ENCODE measurements at regions not wholly inside any gene's neighbourhood (a gene's known extent, or its start where the extent isn't known, plus 50 kb on each side); places are given as distances from the start of the nearest gene placed in this dataset.

DNA sequence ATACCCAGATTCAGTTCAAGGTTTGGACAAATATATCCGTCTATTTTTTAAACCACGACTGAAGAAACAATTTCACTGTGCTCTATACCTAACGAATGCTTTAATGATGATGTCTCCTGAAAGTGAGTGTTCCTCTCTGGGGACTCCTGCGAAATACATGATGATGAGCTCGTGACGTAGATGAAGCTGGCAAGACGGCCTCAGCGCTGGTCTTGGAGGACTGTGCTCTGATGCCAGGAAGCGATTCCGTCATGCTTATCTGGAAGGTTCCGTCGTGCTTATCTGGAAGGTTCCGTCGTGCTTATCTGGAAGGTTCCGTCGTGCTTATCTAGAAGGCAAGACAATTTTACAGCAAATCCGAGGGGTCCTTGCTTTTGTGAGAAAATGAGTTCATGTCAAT, 250.8 kb upstream of the IRX2 start:
- Histone ChIP-seq H3K27me3 (ENCODE audit: insufficient read depth, low read length) (no peaks in the 10 kb centered on the region), H3K4me1 (ENCODE audit: insufficient read depth, low read length) (peaks cover 8% of the 10 kb centered on the region), H3K9me3 (ENCODE audit: low read length) (no peaks in the 10 kb centered on the region), H2AFZ (ENCODE audit: low read depth, low read length) (no peak overlapping the region), H3K4me3 (ENCODE audit: low read length) (no peak overlapping the region), H3K36me3 (ENCODE audit: insufficient read depth, low read length) (no peaks in the 10 kb centered on the region)

DNA sequence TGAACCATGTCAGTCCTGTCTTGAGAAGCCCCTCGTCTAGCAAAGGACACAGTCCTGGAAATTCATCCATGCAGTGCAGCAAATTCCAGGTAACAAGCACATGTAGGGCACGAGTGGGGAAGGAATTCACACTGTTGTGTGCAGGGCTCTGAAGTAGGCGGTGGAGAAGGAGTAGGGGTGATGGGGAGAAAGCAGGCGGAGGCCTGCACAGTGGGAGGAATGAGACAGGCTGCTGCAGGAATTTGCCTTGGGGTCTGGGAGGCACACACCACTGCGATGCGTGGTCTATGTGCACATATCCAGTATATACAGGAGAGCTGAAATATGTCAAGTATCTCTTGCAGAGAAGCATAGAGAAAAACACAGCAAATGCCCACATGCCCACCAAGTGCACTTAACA, 249.2 kb upstream of the IRX2 start:
- H3K4me3 ChIP-seq (ENCODE audit: low read length) = no peak overlapping the region
- peaks cover 14% of the 10 kb centered on the region for H3K4me1 ChIP-seq (ENCODE audit: insufficient read depth, low read length)
- H3K9me3 ChIP-seq (ENCODE audit: low read length) = no peaks in the 10 kb centered on the region
- H2AFZ ChIP-seq (ENCODE audit: low read depth, low read length) = no peak overlapping the region
- no peaks in the 10 kb centered on the region for H3K36me3 ChIP-seq (ENCODE audit: insufficient read depth, low read length)
- no peaks in the 10 kb centered on the region for H3K27me3 ChIP-seq (ENCODE audit: insufficient read depth, low read length)

DNA sequence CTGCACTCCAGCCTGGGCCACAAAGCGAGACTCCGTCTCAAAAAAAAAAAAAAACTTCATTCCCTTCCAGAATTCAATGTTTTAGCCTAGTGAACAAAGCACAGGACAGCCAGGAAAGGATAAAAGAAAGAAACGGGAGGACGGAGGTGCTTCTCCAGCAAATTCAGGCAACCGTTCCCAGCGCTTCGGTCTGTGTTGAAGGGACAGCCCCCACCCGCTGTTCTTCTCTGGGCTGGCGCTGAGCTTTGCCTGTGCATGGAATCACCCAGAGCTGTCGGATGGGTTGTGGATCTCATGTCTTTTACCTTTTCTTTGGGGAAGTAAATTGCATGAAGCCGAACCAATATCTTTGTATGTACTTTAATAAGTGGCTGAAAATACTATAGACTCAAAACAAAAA, 248.4 kb upstream of the IRX2 start:
- no peak overlapping the region for H3K4me3 ChIP-seq (ENCODE audit: low read length)
- peaks cover 14% of the 10 kb centered on the region for H3K4me1 ChIP-seq (ENCODE audit: insufficient read depth, low read length)
- H3K27me3 ChIP-seq (ENCODE audit: insufficient read depth, low read length) = no peaks in the 10 kb centered on the region
- no peak overlapping the region for H2AFZ ChIP-seq (ENCODE audit: low read depth, low read length)
- no peaks in the 10 kb centered on the region for H3K9me3 ChIP-seq (ENCODE audit: low read length)
- no peaks in the 10 kb centered on the region for H3K36me3 ChIP-seq (ENCODE audit: insufficient read depth, low read length)

DNA sequence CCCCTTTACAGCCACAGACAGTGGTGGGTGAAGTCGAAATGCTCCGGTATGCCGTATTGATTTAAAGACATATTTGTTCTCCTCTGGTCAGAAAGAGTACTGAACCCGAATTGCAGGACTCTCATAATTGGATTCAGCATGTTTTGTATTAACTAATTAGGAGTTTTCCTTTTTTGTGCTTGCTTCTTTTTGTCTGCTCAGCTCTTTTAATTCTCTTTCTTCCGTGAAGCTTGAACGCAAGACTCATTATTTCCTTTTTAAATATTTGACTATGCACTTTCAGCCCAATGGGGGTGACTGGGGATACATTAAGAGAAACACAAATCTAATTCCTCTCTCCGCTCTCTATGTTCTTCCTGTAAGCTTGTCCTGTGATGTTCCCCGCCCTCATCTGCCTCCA, 246.6 kb upstream of the IRX2 start:
- H3K36me3 ChIP-seq (ENCODE audit: insufficient read depth, low read length) = no peaks in the 10 kb centered on the region
- H3K9me3 ChIP-seq (ENCODE audit: low read length) = no peaks in the 10 kb centered on the region
- no peak overlapping the region for H2AFZ ChIP-seq (ENCODE audit: low read depth, low read length)
- H3K27me3 ChIP-seq (ENCODE audit: insufficient read depth, low read length) = no peaks in the 10 kb centered on the region
- H3K4me3 ChIP-seq (ENCODE audit: low read length) = no peak overlapping the region
- peaks cover 14% of the 10 kb centered on the region for H3K4me1 ChIP-seq (ENCODE audit: insufficient read depth, low read length)

DNA sequence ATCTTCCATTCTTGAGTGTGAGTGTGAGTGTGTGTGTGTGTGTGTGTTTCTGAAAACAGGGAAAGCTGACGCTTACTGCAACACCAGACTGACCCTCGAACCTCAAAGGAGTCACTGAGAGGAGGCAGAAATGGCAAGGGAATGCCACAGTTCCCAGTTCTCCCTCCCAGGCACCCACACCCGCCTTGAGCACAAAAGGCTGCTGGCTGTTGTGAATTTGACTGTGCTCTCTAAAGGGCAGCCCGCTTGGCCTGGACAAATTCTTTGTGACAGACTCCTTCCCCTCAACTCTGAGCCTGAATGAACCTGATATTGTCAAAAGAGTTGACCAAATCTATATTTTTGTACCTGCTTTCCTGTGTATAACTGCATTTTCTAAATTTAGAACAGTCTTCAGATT, 245.7 kb upstream of the IRX2 start:
- Histone ChIP-seq H3K4me3 (ENCODE audit: low read length) (no peak overlapping the region), H3K27me3 (ENCODE audit: insufficient read depth, low read length) (no peaks in the 10 kb centered on the region), H2AFZ (ENCODE audit: low read depth, low read length) (no peak overlapping the region), H3K9me3 (ENCODE audit: low read length) (no peaks in the 10 kb centered on the region), H3K4me1 (ENCODE audit: insufficient read depth, low read length) (peaks cover 14% of the 10 kb centered on the region), H3K36me3 (ENCODE audit: insufficient read depth, low read length) (no peaks in the 10 kb centered on the region)

DNA sequence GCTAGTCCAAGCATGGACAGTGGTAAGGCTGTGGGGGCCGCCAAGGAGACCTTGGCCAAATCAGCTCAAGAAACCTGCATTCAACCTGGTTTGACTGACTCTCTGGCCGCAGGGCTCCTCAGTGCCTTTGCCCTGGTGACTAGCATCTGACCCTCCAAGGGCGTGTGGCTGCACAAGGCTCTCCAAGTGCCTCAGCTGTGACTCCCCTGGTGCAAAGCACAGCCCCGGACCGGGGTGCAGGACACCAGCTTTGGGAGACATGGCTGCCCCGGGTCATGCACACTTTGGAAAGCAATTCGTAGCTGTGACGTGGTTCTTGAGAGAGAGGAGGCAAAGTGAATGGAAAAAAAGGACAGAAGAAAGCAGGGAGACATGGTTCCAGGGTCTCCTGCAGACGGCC, 245.2 kb upstream of the IRX2 start:
- no peaks in the 10 kb centered on the region for H3K36me3 ChIP-seq (ENCODE audit: insufficient read depth, low read length)
- no peaks in the 10 kb centered on the region for H3K9me3 ChIP-seq (ENCODE audit: low read length)
- H2AFZ ChIP-seq (ENCODE audit: low read depth, low read length) = no peak overlapping the region
- peaks cover 14% of the 10 kb centered on the region for H3K4me1 ChIP-seq (ENCODE audit: insufficient read depth, low read length)
- no peak overlapping the region for H3K4me3 ChIP-seq (ENCODE audit: low read length)
- H3K27me3 ChIP-seq (ENCODE audit: insufficient read depth, low read length) = no peaks in the 10 kb centered on the region

DNA sequence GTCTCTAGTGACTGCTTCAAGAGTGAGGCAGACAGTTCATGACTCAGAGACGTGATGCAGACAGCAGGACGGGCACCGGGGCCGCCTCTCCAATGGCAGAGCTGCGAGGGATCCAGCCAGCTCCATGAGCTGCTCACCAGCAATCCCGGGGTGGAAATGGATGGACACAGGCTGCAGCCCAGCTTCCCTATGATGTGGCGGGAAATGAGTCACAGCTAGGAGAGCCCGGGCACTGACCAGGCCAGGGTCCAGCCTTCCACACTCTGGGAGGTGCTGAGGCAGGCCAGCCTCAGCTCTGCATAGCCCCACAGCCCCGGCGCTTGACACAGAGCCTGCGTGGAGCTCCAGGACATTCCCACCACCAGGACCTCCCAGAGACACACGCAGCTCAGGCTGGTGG, 244.8 kb upstream of the IRX2 start:
- H2AFZ ChIP-seq (ENCODE audit: low read depth, low read length) = no peak overlapping the region
- no peak overlapping the region for H3K4me3 ChIP-seq (ENCODE audit: low read length)
- H3K9me3 ChIP-seq (ENCODE audit: low read length) = no peaks in the 10 kb centered on the region
- H3K36me3 ChIP-seq (ENCODE audit: insufficient read depth, low read length) = no peaks in the 10 kb centered on the region
- peaks cover 14% of the 10 kb centered on the region for H3K4me1 ChIP-seq (ENCODE audit: insufficient read depth, low read length)
- no peaks in the 10 kb centered on the region for H3K27me3 ChIP-seq (ENCODE audit: insufficient read depth, low read length)

DNA sequence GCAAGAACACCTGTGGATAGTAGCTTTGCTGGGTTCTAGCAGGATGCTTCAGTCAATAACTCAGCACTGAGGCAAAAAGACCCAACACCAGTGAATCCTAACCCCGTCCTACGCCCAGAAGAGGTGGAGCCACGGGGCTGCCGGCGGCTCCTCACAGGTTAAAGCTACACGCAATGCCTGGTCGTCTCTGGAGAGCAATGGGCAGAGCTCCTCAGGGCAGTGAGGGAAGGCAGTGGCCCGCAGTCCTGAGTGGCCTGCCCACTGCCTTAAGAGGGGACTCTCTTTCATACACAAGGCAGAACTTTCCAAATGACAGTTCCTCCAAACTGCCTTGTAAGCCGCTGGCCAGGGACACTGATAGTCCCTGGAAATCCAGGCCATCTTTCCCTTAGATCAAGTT, 244.2 kb upstream of the IRX2 start:
- no peak overlapping the region for H2AFZ ChIP-seq (ENCODE audit: low read depth, low read length)
- no peaks in the 10 kb centered on the region for H3K9me3 ChIP-seq (ENCODE audit: low read length)
- peaks cover 14% of the 10 kb centered on the region for H3K4me1 ChIP-seq (ENCODE audit: insufficient read depth, low read length)
- no peak overlapping the region for H3K4me3 ChIP-seq (ENCODE audit: low read length)
- no peaks in the 10 kb centered on the region for H3K27me3 ChIP-seq (ENCODE audit: insufficient read depth, low read length)
- H3K36me3 ChIP-seq (ENCODE audit: insufficient read depth, low read length) = no peaks in the 10 kb centered on the region

DNA sequence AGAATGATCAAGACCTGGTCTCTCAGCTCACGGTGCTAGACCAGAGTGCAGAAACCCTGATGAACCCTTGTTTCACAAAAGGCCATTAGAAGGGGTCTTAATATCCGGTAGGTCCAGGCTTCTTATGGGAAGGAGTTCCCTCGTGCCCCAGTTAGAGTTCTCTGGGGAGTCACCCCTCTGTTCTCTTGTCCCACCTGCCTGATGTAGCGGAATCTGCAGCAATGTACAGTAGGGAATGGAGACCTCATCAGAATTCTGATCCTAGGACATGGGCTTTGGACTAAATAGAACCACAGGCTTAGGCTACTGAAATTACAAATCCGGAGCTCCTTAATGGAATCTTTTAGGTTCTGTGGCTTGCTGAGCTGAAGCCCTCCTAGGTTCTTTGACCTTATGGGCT, 243.6 kb upstream of the IRX2 start:
- Histone ChIP-seq H3K9me3 (ENCODE audit: low read length) (no peaks in the 10 kb centered on the region), H3K4me1 (ENCODE audit: insufficient read depth, low read length) (peaks cover 14% of the 10 kb centered on the region), H3K4me3 (ENCODE audit: low read length) (no peak overlapping the region), H3K36me3 (ENCODE audit: insufficient read depth, low read length) (no peaks in the 10 kb centered on the region), H3K27me3 (ENCODE audit: insufficient read depth, low read length) (no peaks in the 10 kb centered on the region), H2AFZ (ENCODE audit: low read depth, low read length) (no peak overlapping the region)

DNA sequence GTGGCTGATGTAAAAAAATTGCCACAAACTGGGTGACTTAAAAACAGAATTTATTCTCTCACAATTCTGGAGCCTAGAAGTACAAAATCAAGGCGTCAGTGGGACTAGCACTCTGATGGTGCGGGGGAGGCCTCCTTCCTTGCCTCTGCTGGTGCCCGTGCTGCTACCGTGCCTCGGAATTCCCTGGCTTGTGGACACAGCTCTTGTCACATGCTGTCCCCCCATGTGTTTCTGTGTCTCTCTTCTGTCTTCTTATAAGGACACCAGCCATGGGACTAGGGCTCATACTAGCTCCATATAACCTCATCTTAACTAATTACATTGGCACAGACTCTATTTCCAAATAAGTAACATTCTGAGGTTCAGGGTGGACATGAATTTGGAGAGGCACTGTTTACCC, 242.3 kb upstream of the IRX2 start:
- Histone ChIP-seq H3K27me3 (ENCODE audit: insufficient read depth, low read length) (no peaks in the 10 kb centered on the region), H3K4me1 (ENCODE audit: insufficient read depth, low read length) (peaks cover 14% of the 10 kb centered on the region), H3K4me3 (ENCODE audit: low read length) (no peak overlapping the region), H3K9me3 (ENCODE audit: low read length) (no peaks in the 10 kb centered on the region), H3K36me3 (ENCODE audit: insufficient read depth, low read length) (no peaks in the 10 kb centered on the region), H2AFZ (ENCODE audit: low read depth, low read length) (no peak overlapping the region)

DNA sequence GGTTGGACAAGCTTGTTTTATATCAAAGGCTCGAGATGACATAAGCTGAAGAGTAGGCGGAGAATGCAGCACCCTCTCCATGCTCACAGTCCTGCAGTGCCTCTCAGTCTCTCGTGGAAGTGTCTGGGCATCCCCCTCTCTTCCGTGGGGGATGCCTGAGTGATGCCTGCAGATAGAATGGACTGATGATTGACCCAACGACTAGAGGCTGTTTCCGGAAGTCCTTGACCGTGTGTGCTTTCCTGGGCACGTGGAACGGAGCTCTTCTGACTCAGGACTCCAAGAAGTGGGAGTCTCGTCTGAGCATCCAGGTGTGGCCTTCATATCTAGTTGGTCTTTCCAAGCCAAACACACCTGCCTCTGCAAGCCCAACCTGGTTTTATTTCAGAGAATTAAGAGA, 241.8 kb upstream of the IRX2 start:
- no peaks in the 10 kb centered on the region for H3K9me3 ChIP-seq (ENCODE audit: low read length)
- H3K4me3 ChIP-seq (ENCODE audit: low read length) = no peak overlapping the region
- peaks cover 11% of the 10 kb centered on the region for H3K4me1 ChIP-seq (ENCODE audit: insufficient read depth, low read length)
- no peak overlapping the region for H2AFZ ChIP-seq (ENCODE audit: low read depth, low read length)
- H3K36me3 ChIP-seq (ENCODE audit: insufficient read depth, low read length) = no peaks in the 10 kb centered on the region
- no peaks in the 10 kb centered on the region for H3K27me3 ChIP-seq (ENCODE audit: insufficient read depth, low read length)

DNA sequence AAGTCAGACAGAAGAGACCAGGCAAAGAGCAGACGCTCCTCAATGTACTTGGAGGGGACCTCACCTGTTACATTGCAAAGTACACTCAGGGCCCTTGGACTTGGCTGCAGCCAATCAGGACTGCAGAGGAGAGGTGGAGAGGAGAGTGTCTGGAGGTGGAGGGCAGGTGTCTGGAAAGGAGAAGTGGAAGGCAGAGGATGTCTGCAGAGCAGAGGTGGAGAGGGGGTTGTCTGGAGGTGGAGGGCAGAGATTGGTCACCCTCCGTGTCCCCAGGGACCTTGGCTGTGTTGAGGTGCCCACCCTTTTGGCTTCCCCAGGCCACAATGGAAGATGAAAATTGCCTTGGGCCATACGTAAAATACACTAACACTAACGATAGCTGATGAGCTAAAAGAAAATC, 241.3 kb upstream of the IRX2 start:
- H2AFZ ChIP-seq (ENCODE audit: low read depth, low read length) = no peak overlapping the region
- no peaks in the 10 kb centered on the region for H3K9me3 ChIP-seq (ENCODE audit: low read length)
- H3K36me3 ChIP-seq (ENCODE audit: insufficient read depth, low read length) = no peaks in the 10 kb centered on the region
- H3K4me3 ChIP-seq (ENCODE audit: low read length) = no peak overlapping the region
- no peaks in the 10 kb centered on the region for H3K27me3 ChIP-seq (ENCODE audit: insufficient read depth, low read length)
- H3K4me1 ChIP-seq (ENCODE audit: insufficient read depth, low read length) = peaks cover 9% of the 10 kb centered on the region

DNA sequence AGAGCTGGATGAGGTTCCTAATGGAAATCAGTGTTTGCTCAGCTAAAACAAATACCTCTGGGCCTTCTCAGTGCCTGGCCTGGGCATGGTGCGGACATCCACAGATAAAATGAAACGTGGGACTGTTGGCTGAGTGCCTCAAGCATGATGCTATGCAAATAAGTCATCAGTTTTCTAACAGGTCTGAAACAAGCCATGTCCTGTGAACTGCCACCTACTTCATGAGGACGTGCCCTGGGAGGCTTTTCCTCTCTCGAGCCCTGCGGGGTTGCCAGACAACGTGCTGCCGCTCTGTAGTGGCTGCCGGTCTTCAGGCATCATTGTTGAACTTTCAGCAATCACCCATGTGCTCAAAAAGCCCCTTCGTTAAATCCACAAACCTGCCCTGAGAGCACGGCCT, 240.4 kb upstream of the IRX2 start:
- Histone ChIP-seq H3K27me3 (ENCODE audit: insufficient read depth, low read length) (no peaks in the 10 kb centered on the region), H3K9me3 (ENCODE audit: low read length) (no peaks in the 10 kb centered on the region), H2AFZ (ENCODE audit: low read depth, low read length) (no peak overlapping the region), H3K4me1 (ENCODE audit: insufficient read depth, low read length) (peaks cover 2% of the 10 kb centered on the region), H3K36me3 (ENCODE audit: insufficient read depth, low read length) (no peaks in the 10 kb centered on the region), H3K4me3 (ENCODE audit: low read length) (no peak overlapping the region)

DNA sequence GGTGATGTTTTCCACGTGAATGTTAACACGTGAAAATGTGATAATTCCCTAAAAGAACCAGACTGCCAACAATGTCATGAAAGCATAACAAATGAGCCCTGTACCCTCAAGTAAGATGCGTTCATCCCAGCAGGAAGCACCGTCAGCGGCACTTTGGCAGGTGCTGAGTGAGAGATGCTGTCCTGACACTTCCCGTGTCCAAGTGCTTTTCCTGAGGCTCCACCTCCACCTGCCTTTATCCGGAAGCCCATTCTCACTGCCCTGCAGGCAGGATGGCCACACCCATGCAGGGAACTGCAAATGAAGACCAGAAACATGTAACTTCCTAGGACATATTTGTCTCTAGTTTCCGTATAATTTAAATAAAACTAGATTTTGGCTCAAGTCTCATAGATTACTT, 238.0 kb upstream of the IRX2 start:
- H3K4me3 ChIP-seq (ENCODE audit: low read length) = no peak overlapping the region
- H3K27me3 ChIP-seq (ENCODE audit: insufficient read depth, low read length) = no peaks in the 10 kb centered on the region
- H3K9me3 ChIP-seq (ENCODE audit: low read length) = no peaks in the 10 kb centered on the region
- no peak overlapping the region for H2AFZ ChIP-seq (ENCODE audit: low read depth, low read length)
- H3K36me3 ChIP-seq (ENCODE audit: insufficient read depth, low read length) = no peaks in the 10 kb centered on the region
- no peaks in the 10 kb centered on the region for H3K4me1 ChIP-seq (ENCODE audit: insufficient read depth, low read length)

Data from neuron (in vitro differentiated cells).